HG02571 (cell line): ENCODE measurements at regions not wholly inside any gene's neighbourhood (a gene's known extent, or its start where the extent isn't known, plus 50 kb on each side); places are given as distances from the start of the nearest gene placed in this dataset.
"Not testable (repeated sequence)": the region's sequence is repeated elsewhere in the genome, so short reads cannot be mapped to it uniquely, and the experiment has no call there.

Experiments
- ATAC-seq: cut with Tn5 transposase; IDR thresholded peaks from one replicate; pipeline ENCODE4 v1.9.1; 2021; ENCODE audit warnings: mild to moderate bottlenecking, moderate library complexity; ENCODE audit not compliant: unreplicated experiment

GRCh38 chr18:70705831-70706416 lies 417.1 kb downstream of the SOCS6 start:
- no peak for ATAC-seq

GRCh38 chr18:70700496-70700895 lies 411.7 kb downstream of the SOCS6 start:
- no peak for ATAC-seq

DNA sequence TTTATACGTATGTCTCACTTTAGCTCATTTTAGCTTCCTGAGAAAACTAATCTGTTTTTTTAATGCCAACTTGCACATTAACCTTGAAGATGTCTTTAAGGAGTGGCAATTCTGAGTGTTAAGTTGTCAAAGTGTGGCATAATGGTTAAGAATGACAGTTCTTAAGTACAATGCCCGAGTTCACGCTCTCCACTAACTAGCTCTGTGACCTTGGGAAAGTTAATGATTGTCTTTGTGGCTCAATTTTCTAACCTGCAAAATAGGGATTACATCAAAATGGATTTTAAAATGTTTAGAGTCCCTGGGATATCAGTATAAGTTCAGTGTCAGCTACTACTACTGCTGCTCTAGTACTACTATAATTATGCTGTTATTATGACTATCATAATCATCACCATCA lies 409.7 kb downstream of the SOCS6 start:
- no peak for ATAC-seq

GRCh38 chr18:70693246-70693645 lies 404.4 kb downstream of the SOCS6 start:
- ATAC-seq, result no peak

- not testable (repeated sequence) for ATAC-seq
These were observed 400.9 kb downstream of the SOCS6 start for GRCh38 chr18:70689765-70690164.

DNA sequence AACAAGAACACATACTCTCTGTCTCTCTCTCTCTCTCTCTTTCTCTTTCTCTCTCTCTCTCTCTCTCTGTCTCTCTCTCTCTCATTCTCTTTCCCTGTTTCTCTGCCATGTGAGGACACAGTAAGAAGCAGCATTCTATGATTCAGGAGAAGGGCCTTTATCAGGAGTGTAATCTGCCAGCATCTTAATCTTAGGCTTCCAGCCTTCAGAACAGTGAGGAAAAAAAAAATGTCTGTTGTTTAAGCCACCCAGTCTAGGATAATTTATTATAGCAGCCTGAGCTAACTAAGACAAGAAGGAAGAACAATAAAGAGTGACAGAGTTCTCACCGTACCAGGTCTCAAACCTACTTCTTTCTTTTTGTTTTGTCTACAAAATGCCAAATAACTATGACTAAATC lies 399.4 kb downstream of the SOCS6 start:
- ATAC-seq, result no peak

DNA sequence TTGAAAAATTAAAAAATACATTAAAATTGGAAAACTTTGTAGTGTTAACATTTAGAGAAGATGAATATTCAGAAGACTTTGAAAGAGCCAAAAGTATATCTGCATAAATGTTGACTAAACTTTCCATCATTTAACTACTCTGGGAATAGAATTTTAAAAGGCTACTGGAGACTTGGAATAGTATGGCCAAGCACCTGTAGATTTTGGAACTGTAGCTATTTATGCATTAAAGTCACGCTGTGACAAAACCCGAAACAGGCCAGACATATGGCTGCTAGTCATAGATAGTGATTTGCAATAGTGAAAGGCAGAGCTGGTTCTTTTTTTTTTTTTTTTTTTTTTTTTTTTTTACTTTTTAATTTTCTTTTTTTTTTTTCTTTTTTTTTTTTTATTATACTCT lies 396.0 kb downstream of the SOCS6 start:
- no peak for ATAC-seq

- no peak for ATAC-seq
These were observed 394.4 kb downstream of the SOCS6 start for GRCh38 chr18:70683263-70683662.

- no peak for ATAC-seq
These were observed 386.1 kb downstream of the SOCS6 start for GRCh38 chr18:70674896-70675295.

- ATAC-seq, result no peak
These were observed 385.0 kb downstream of the SOCS6 start for GRCh38 chr18:70673831-70674230.

GRCh38 chr18:70672581-70672980 lies 383.7 kb downstream of the SOCS6 start:
- no peak for ATAC-seq

DNA sequence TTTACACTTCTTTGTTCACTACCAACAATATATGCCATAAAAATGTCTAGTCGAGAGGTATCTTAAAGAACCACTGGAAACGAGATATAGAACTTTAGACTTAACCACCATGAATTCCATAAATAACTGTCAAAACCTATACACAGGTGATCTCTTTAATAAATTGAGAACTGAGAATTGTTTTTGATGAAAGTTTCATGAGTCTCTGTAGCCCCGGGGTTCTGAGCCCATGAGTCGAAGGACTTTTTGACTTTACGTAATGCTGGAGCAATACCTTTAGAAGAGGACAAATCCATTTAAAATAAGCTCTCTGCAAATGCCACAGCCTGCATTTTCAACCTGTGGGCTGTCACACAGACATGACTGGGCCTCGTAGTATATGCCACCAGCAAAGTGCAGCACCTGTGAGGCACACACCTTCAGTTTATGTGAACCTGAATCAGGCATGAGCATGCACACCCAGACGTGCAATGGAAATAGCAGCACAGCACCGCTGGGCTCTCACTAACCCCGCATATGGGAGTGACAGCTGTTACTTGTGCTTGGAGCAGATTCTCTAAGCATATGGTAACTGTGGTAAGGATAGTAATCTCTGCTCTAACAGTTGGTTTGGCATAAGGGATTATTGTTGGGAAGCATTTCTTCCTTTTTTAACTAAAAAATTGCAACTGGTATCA lies 383.2 kb downstream of the SOCS6 start:
- ATAC-seq, result no peak

GRCh38 chr18:70666936-70667335 lies 378.1 kb downstream of the SOCS6 start:
- ATAC-seq, result no peak

- ATAC-seq, result no peak
These were observed 374.3 kb downstream of the SOCS6 start for GRCh38 chr18:70663141-70663540.

DNA sequence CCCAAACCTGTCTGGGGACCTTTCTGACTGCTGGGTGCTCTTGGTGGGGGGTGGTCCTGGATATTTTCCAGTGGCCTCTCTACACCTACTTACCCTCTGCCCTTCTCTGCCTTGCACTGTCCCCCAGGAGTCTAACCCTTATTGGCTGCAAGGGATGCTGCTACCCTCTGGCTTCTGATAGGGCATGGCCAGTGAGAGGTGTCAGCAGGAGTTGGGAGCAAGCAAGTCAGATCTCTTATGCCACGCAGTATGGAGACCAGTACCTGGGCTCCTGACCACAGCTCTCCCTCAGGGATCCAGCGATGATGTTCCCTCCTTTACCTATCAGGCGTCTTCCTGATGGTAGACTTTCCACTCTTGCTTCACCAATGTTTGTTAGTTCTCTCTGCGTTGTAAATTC lies 373.7 kb downstream of the SOCS6 start:
- no peak for ATAC-seq

DNA sequence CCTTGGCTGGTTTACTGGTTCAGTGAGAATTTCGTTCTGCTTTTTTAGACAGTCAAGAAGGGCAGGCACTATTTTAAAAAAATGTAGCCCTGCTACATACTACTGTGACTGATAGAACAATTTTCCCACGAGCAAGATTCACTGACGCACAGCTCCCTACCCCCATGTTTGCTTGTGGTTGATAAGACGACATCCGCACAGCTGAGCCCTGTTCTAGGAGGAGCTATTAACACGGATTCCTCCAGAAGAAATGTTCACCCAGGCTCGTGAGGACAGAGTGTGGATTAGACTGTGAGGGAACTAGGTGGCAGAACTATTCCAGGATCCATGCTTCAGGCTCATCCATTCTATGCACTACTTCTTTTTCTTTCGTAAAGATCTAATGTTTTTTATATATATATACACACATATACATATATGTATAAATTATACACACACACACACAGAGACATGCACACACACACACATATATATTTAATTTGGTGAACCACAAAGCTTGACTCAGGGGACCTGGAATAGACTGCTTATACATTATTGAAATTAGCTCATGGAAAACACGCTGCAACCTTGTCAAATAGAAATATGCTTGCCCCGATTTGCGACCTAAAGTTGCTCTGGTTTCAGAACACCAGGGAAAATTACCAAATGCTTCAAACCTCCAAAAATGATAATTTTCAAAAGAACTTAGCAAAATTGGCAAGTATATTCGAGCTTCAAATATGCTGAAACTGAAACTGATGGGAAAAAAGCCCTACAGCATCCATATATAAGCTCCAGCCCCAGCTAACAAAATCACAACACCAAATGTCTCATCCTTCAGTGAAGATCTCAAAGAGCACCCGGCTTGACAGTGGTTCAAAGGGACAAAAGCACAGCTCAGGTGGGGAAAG lies 370.4 kb downstream of the SOCS6 start:
- no peak for ATAC-seq

GRCh38 chr18:70653671-70654070 lies 364.8 kb downstream of the SOCS6 start:
- no peak for ATAC-seq

DNA sequence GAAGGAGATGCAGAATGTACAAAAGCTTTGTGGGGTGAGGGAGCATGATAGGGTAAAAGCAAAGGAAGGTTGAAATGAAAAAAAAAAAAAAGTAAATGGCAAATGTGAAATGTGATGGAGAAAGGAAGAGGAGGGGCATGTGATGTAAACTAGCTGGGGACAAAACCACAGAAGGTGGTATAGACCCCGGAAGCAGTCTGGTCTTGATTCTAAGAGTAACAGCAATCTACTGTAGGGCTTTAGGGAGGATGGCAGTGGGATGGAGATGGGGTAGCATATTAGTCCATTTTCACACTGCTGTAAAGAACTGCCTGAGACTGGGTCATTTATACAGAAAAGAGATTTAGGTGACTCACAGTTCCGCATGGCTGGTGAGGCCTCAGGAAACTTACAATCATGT lies 362.0 kb downstream of the SOCS6 start:
- ATAC-seq, result no peak

DNA sequence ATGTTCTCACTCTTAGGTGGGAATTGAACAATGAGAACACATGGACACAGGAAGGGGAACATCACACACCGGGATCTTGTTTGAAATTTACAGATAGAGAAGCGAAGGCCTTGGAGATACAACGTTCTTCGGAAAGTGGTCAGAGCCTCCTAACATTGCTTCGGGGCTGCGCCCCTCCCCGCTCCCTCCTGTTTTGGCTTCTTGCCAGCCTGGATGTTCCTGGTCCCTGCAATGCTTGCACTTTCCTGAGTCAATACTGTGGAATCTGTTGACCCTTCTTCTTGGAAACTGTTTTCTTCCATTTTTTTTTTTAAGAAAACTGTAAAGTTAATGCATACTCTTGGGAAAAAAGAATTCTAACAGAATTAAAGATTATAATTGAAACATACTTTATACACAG lies 360.8 kb downstream of the SOCS6 start:
- no peak for ATAC-seq

- ATAC-seq, result no peak
These were observed 357.1 kb downstream of the SOCS6 start for GRCh38 chr18:70645971-70646370.

DNA sequence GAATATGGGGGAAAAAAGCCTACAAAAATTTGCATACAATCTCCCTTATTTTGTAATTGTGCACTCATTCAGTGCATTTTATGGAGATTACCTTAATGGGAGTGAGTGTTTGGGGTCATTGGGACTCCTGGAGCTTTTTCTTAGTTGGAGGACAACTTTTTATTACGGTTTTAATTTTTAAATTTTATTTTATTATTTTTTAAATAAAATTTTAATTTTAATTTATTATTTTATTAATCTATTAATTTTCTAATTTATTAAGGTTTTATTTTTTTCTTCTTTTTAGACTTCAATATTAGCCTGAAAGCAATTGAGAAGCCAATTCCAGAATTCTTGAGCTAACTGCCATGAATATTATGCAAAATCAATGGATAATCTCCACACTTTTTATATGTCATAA lies 355.0 kb downstream of the SOCS6 start:
- no peak for ATAC-seq
